ELR (cell line): ENCODE measurements at regions not wholly inside any gene's neighbourhood (a gene's known extent, or its start where the extent isn't known, plus 50 kb on each side); places are given as distances from the start of the nearest gene placed in this dataset.

Experiments
- DNase-seq: peaks from one replicate; pipeline ENCODE4 v3.0.0-alpha.2; 2015; ENCODE audit warnings: low read depth

- no peak for DNase-seq
These were observed 158.7 kb downstream of the DRD1 start for GRCh38 chr5:175285261-175285660.

GRCh38 chr5:175284806-175285205 is 159.2 kb downstream of the DRD1 start:
- DNase-seq = no peak

- DNase-seq = no peak
These were observed 161.3 kb downstream of the DRD1 start for GRCh38 chr5:175282611-175283225.

GRCh38 chr5:175281714-175282113 is 162.3 kb downstream of the DRD1 start:
- DNase-seq = no peak

GRCh38 chr5:175281257-175281656 is 162.7 kb downstream of the DRD1 start:
- DNase-seq = no peak

- no peak for DNase-seq
These were observed 164.5 kb downstream of the DRD1 start for GRCh38 chr5:175279506-175279905.

GRCh38 chr5:175275748-175276147 is 168.2 kb downstream of the DRD1 start:
- DNase-seq = no peak

GRCh38 chr5:175275097-175275496 is 168.9 kb downstream of the DRD1 start:
- no peak for DNase-seq

GRCh38 chr5:175274171-175274570 is 169.8 kb downstream of the DRD1 start:
- DNase-seq = no peak

- DNase-seq = no peak
These were observed 179.6 kb downstream of the DRD1 start for GRCh38 chr5:175264406-175264805.

GRCh38 chr5:175263776-175264175 is 180.2 kb downstream of the DRD1 start:
- no peak for DNase-seq

- no peak for DNase-seq
These were observed 182.5 kb downstream of the DRD1 start for GRCh38 chr5:175261526-175261925.

- DNase-seq = peak; percentile 19
These were observed 182.9 kb downstream of the DRD1 start for GRCh38 chr5:175261037-175261436.

GRCh38 chr5:175257847-175258194 is 186.2 kb downstream of the DRD1 start:
- no peak for DNase-seq

- no peak for DNase-seq
These were observed 186.7 kb downstream of the DRD1 start for GRCh38 chr5:175257128-175257846.

- DNase-seq = no peak
These were observed 189.8 kb downstream of the DRD1 start for GRCh38 chr5:175254155-175254554.

GRCh38 chr5:175253597-175253996 is 190.4 kb downstream of the DRD1 start:
- DNase-seq = peak; percentile 21

- DNase-seq = peak; percentile 60
These were observed 191.7 kb downstream of the DRD1 start for GRCh38 chr5:175252234-175252805.

GRCh38 chr5:175250426-175250825 is 193.6 kb downstream of the DRD1 start:
- no peak for DNase-seq

GRCh38 chr5:175248416-175248905 is 195.5 kb downstream of the DRD1 start:
- DNase-seq = no peak

GRCh38 chr5:175246889-175247520 is 197.0 kb downstream of the DRD1 start:
- DNase-seq = peak; percentile 34

GRCh38 chr5:175246242-175246888 is 197.6 kb downstream of the DRD1 start:
- peak; percentile 96 for DNase-seq
